ENCODE measurements at regions not wholly inside any gene's neighbourhood (a gene's known extent, or its start where the extent isn't known, plus 50 kb on each side); places are given as distances from the start of the nearest gene placed in this dataset.

GRCh38 chrX:120768681-120769080 lies 107.0 kb downstream of the CT47B1 start:
- TF ChIP-seq CTCF (IDR thresholded peaks at IDR 0.05) (no peak), POLR2A (IDR thresholded peaks at IDR 0.05) (no peak)

Data from thyroid gland (tissue), 4 donors.